ENCODE measurements at regions not wholly inside any gene's neighbourhood (a gene's known extent, or its start where the extent isn't known, plus 50 kb on each side); places are given as distances from the start of the nearest gene placed in this dataset.

- TF ChIP-seq CTCF (IDR thresholded peaks at IDR 0.05; ENCODE audit: low read depth, low read length, poor library complexity, severe bottlenecking) (no peak), EZH2phosphoT487 (IDR thresholded peaks at IDR 0.05; ENCODE audit: borderline replicate concordance, low read length) (no peak)
These were observed 160.9 kb downstream of the SOD2 start for GRCh38 chr6:159532155-159532554.
